Spleen (tissue), 11 donors: ENCODE measurements at regions not wholly inside any gene's neighbourhood (a gene's known extent, or its start where the extent isn't known, plus 50 kb on each side); places are given as distances from the start of the nearest gene placed in this dataset.

ENCODE experiments used
- DNase-seq: peaks from one replicate; pipeline ENCODE4 v3.0.0-alpha.2; 2020
- H3K27ac ChIP-seq, 8 donors: fragments of 200-600 bp; sonication (generic) in 7 of 8; 1 replicate in 4 of 8; 2 replicates in 4 of 8; pipeline versions ENCODE4 v1.5.0 to v1.8.0; 2016 to 2021; ENCODE audit warnings: inconsistent platforms in 4 of 8, mild to moderate bottlenecking in 4 of 8, moderate library complexity in 1 of 8
- H3K27me3 ChIP-seq, 7 donors: fragments of 200-600 bp; sonication (generic) in 6 of 7; replicated peaks in 1 of 7; 1 replicate in 4 of 7; 2 replicates in 3 of 7; pipeline versions ENCODE4 v1.5.0 to v1.8.0; 2016 to 2021; ENCODE audit warnings: inconsistent platforms in 3 of 7, mild to moderate bottlenecking in 1 of 7
- H3K36me3 ChIP-seq, 6 donors: fragments of 200-600 bp; sonication (generic) in 5 of 6; 1 replicate in 4 of 6; 2 replicates in 2 of 6; pipeline versions ENCODE4 v1.5.0 to v1.8.0; 2016 to 2021; ENCODE audit warnings: inconsistent platforms in 2 of 6
- H3K4me1 ChIP-seq, 6 donors: fragments of 200-600 bp; sonication (generic) in 5 of 6; 1 replicate in 3 of 6; 2 replicates in 3 of 6; pipeline versions ENCODE4 v1.5.0 to v1.8.0; 2016 to 2021; ENCODE audit warnings: inconsistent platforms in 3 of 6
- H3K4me3 ChIP-seq, 8 donors: fragments of 200-600 bp; sonication (generic) in 7 of 8; 1 replicate in 4 of 8; 2 replicates in 4 of 8; pipeline versions ENCODE4 v1.5.0 to v1.8.0; 2016 to 2021; ENCODE audit warnings: inconsistent platforms in 4 of 8, mild to moderate bottlenecking in 4 of 8, moderate library complexity in 2 of 8
- H3K9me3 ChIP-seq, 8 donors: fragments of 200-600 bp; sonication (generic) in 7 of 8; 1 replicate in 4 of 8; 2 replicates in 4 of 8; pipeline versions ENCODE4 v1.5.0 to v1.8.0; 2016 to 2021; ENCODE audit warnings: inconsistent platforms in 4 of 8
- CTCF ChIP-seq, 11 experiments: fragments of 200-600 bp in 7 of 11; fragments of 450-650 bp in 4 of 11; sonication (generic) in 4 of 11; IDR thresholded peaks in 8 of 11; conservative IDR thresholded peaks in 3 of 11; 1 replicate in 7 of 11; 2 replicates in 4 of 11; pipeline versions ENCODE4 v1.4.0 to v1.8.0; 2016 to 2021; ENCODE audit warnings: antibody characterized with exemption in 11 of 11, inconsistent platforms in 4 of 11, mild to moderate bottlenecking in 1 of 11
- POLR2A ChIP-seq, 3 donors: fragments of 450-650 bp; IDR thresholded peaks; one replicate each; pipeline ENCODE4 v1.5.1; 2017; ENCODE audit warnings: antibody characterized with exemption in 3 of 3, mild to moderate bottlenecking in 1 of 3
- POLR2AphosphoS5 ChIP-seq, 3 donors: sonication (generic); formaldehyde crosslinking; IDR thresholded peaks; one replicate each; pipeline ENCODE4 v1.5.1; 2017; ENCODE audit warnings: antibody characterized with exemption in 3 of 3
- WGBS, 5 donors: extraction: QIAGEN DNeasy Blood & Tissue Kit in 3 of 5; methylation state at CpG; one replicate each; pipeline versions ENCODE4 v1.1.5 to v1.1.7; 2013 to 2018; 5-methylcytosine and 5-hydroxymethylcytosine counted together
- intact Hi-C: fragments of 100-400 bp; cut with DNase I; formaldehyde crosslinking; loops from one replicate; pipeline ENCODE4 v1.15.0; 2023; ENCODE audit warnings: low total_unique reads
- donor health status: healthy with polysubstance abuse.
- donor health status: DM: no; HTN: no; CAD: no; lungs with moderate emphysema.
- donor health status: DM: no; HTN: no; CAD: no.
- donor health status: Bipolar disorder and iron deficiency.
- donor health status: healthy.
- donor health status: DM: no; HTN: no; CAD: no.
- donor health status: DM: yes; HTN: yes; CAD: no.

GRCh38 chr22:27499121-27499520 is 302.4 kb downstream of the MN1 start:
- no peak for DNase-seq

GRCh38 chr22:27501191-27501936 is 300.2 kb downstream of the MN1 start:
- H3K4me1 ChIP-seq = no peaks in the 10 kb centered on the region
- no peak overlapping the region for H3K4me3 ChIP-seq
- no peak overlapping the region for H3K27ac ChIP-seq
- H3K27me3 ChIP-seq = peaks cover 0 to 4% (median 0%) of the 10 kb centered on the region in 7 donors
- H3K36me3 ChIP-seq = no peaks in the 10 kb centered on the region
- no peak for TF ChIP-seq CTCF (IDR thresholded peaks at IDR 0.05 in 8 of 11, conservative IDR thresholded peaks at IDR 0.05 in 3 of 11)
- no peak for TF ChIP-seq POLR2AphosphoS5 (IDR thresholded peaks at IDR 0.05)
- no peak for TF ChIP-seq POLR2A (IDR thresholded peaks at IDR 0.05)
- 75 to 93% (median 86%) methylated on average over 9 of the region's 9 CpGs for WGBS, 5 donors
- intact Hi-C loops = no loop called here
- H3K9me3 ChIP-seq = peaks cover 0 to 5% (median 0%) of the 10 kb centered on the region in 8 donors
- no peak for DNase-seq

More at GRCh38 chr22:27499121-27499520, 302.4 kb downstream of the MN1 start:
- TF ChIP-seq POLR2A (IDR thresholded peaks at IDR 0.05) (no peak), CTCF (IDR thresholded peaks at IDR 0.05 in 8 of 11, conservative IDR thresholded peaks at IDR 0.05 in 3 of 11) (no peak), POLR2AphosphoS5 (IDR thresholded peaks at IDR 0.05) (no peak)
- Histone ChIP-seq H3K4me1 (no peaks in the 10 kb centered on the region), H3K27ac (no peak overlapping the region), H3K36me3 (no peaks in the 10 kb centered on the region), H3K27me3 (no peaks in the 10 kb centered on the region), H3K4me3 (no peak overlapping the region), H3K9me3 (peaks cover 0 to 5% (median 0%) of the 10 kb centered on the region in 8 donors)
- intact Hi-C loops = no loop called here
- WGBS, 5 donors = 58 to 89% (median 80%) methylated on average over 2 to 13 of the region's 13 CpGs

DNA sequence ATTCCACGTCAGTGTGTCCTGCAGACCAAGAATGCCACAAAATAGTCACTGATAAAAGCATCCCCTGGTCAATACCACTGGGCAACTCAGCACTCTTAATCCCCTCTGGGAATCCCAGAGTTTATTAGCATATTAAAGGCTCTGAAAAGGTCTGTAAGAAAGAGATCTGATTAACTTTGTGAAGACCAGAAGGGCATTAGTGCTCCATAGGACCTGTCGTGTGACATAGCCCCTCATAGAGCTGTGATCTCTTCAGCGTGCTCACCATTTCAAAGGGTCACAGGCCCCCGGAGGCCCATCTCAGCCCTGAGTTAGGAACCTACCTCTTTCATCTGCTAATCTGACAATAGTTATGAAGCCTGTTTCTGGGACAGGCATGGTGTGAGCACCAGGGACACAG is 299.2 kb downstream of the MN1 start:
- Histone ChIP-seq H3K4me3 (no peak overlapping the region), H3K27me3 (peaks cover 0 to 12% (median 0%) of the 10 kb centered on the region in 7 donors), H3K36me3 (no peaks in the 10 kb centered on the region), H3K27ac (no peak overlapping the region), H3K9me3 (peaks cover 0 to 5% (median 0%) of the 10 kb centered on the region in 8 donors), H3K4me1 (no peaks in the 10 kb centered on the region)
- TF ChIP-seq CTCF (IDR thresholded peaks at IDR 0.05 in 8 of 11, conservative IDR thresholded peaks at IDR 0.05 in 3 of 11) (no peak), POLR2AphosphoS5 (IDR thresholded peaks at IDR 0.05) (no peak), POLR2A (IDR thresholded peaks at IDR 0.05) (no peak)
- DNase-seq = no peak
- 84 to 88% (median 85%) methylated on average over 4 of the region's 4 CpGs for WGBS, 5 donors
- intact Hi-C loops = no loop called here

DNA sequence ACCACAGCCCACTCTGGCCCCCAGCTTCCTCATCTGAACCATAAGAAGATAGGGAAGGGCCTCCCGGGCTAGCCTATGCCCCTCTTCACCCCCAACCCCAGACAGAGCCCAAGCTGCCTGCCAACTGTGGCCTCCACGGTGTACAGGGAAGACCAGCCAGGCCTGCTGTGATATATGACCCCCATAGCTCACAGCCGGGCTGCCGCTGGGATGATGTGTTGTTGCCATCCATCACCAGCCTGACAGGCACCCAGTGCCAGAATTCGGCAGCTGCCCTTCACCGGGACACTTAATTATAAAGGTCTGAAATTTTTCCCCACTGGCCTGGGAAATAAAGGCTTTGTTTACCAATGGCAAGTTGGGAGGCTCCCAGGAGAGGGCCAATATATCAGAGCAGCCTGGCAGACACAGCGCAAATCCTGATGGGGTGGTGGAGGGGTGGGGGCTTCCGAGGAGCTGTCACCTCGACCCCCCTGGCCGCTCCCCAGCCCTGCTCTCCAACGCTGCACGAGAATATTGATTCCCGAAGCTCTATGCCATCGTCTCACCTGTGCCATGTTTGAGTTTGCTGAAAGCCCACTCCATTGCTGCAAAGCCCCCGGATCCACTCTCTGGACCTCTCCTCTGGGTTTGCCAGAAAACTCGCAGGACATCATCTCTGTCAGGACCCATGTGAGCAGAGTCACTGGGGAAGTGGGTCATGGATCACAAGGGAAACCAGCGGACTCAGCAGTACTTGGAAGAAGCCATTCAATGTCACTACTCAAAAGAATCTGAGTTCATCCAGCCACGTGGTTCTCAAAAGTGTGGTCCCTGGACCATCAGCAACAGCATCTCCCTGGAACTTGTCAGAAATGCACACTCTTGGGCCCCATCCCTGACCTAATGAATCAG is 296.9 kb downstream of the MN1 start:
- 60 to 82% (median 75%) methylated on average over 16 to 18 of the region's 18 CpGs for WGBS, 5 donors
- Histone ChIP-seq H3K36me3 (no peaks in the 10 kb centered on the region), H3K4me3 (no peak overlapping the region), H3K27me3 (peaks cover 0 to 20% (median 0%) of the 10 kb centered on the region in 7 donors), H3K27ac (no peak overlapping the region), H3K4me1 (no peaks in the 10 kb centered on the region), H3K9me3 (peaks cover 0 to 10% (median 0%) of the 10 kb centered on the region in 8 donors)
- no peak for DNase-seq
- intact Hi-C loops = no loop called here
- TF ChIP-seq CTCF (IDR thresholded peaks at IDR 0.05 in 8 of 11, conservative IDR thresholded peaks at IDR 0.05 in 3 of 11) (no peak), POLR2A (IDR thresholded peaks at IDR 0.05) (no peak), POLR2AphosphoS5 (IDR thresholded peaks at IDR 0.05) (no peak)
